GM12872 (cell line): ENCODE measurements at regions not wholly inside any gene's neighbourhood (a gene's known extent, or its start where the extent isn't known, plus 50 kb on each side); places are given as distances from the start of the nearest gene placed in this dataset.

Experiments used
- CTCF ChIP-seq: IDR thresholded peaks from 3 replicates; pipeline ENCODE4 v1.5.1; 2011; ENCODE audit warnings: low read depth, mild to moderate bottlenecking, low read length, moderate library complexity; ENCODE audit not compliant: insufficient read depth

GRCh38 chr6:14543971-14544585 is 426.5 kb downstream of the CD83 start:
- no peak for TF ChIP-seq CTCF

- TF ChIP-seq CTCF, result no peak
These were observed 427.1 kb downstream of the CD83 start for GRCh38 chr6:14544666-14545065.

- TF ChIP-seq CTCF, result no peak
These were observed 427.9 kb downstream of the CD83 start for GRCh38 chr6:14545496-14545895.

GRCh38 chr6:14546036-14546435 is 428.5 kb downstream of the CD83 start:
- no peak for TF ChIP-seq CTCF

GRCh38 chr6:14547284-14547998 is 429.9 kb downstream of the CD83 start:
- no peak for TF ChIP-seq CTCF

GRCh38 chr6:14549304-14549770 is 431.8 kb downstream of the CD83 start:
- no peak for TF ChIP-seq CTCF

- no peak for TF ChIP-seq CTCF
These were observed 432.3 kb downstream of the CD83 start for GRCh38 chr6:14549871-14550270.
